HEK293T (cell line): ENCODE measurements at regions not wholly inside any gene's neighbourhood (a gene's known extent, or its start where the extent isn't known, plus 50 kb on each side); places are given as distances from the start of the nearest gene placed in this dataset.
"Not testable (repeated sequence)": the region's sequence is repeated elsewhere in the genome, so short reads cannot be mapped to it uniquely, and the experiment has no call there.

Experiments used
- CTCF ChIA-PET: fragments of 350-600 bp; formaldehyde crosslinking; extraction: SDS; loops from one replicate; lab custom pipeline; 2021; ENCODE audit warnings: antibody characterized with exemption, inconsistent platforms; lab: Yijun Ruan, JAX
- POLR2A ChIA-PET: fragments of 350-600 bp; formaldehyde crosslinking; extraction: SDS; loops from one replicate; lab custom pipeline; 2020; ENCODE audit warnings: antibody characterized with exemption, inconsistent platforms; lab: Yijun Ruan, JAX
- DNase-seq: peaks from one replicate; pipeline ENCODE4 v3.0.0; 2012; ENCODE audit warnings: mixed read lengths; ENCODE audit errors: extremely low spot score
- ARNT ChIP-seq: fragments of 450-650 bp; IDR thresholded peaks from 2 replicates; pipeline ENCODE4 v1.6.1; 2017; ENCODE audit warnings: mild to moderate bottlenecking
- BHLHE40 ChIP-seq: fragments of 450-650 bp; IDR thresholded peaks from 2 replicates; pipeline ENCODE4 v1.6.1; 2016; ENCODE audit warnings: mild to moderate bottlenecking, moderate library complexity, borderline replicate concordance
- CTBP1 ChIP-seq: fragments of 450-650 bp; IDR thresholded peaks from 2 replicates; pipeline ENCODE4 v1.6.1; 2016; ENCODE audit warnings: borderline replicate concordance
- ELF4 ChIP-seq: fragments of 450-650 bp; IDR thresholded peaks from 2 replicates; pipeline ENCODE4 v1.6.1; 2017; ENCODE audit warnings: antibody characterized with exemption
- FOXA1 ChIP-seq: fragments of 450-650 bp; IDR thresholded peaks from 2 replicates; pipeline ENCODE4 v1.6.1; 2016; ENCODE audit warnings: mild to moderate bottlenecking
- FOXK2 ChIP-seq: fragments of 450-650 bp; IDR thresholded peaks from 2 replicates; pipeline ENCODE4 v1.6.1; 2016; ENCODE audit warnings: mild to moderate bottlenecking
- FOXM1 ChIP-seq: fragments of 450-650 bp; IDR thresholded peaks from 2 replicates; pipeline ENCODE4 v1.6.1; 2017; ENCODE audit warnings: mild to moderate bottlenecking, borderline replicate concordance
- HDGF ChIP-seq: fragments of 450-650 bp; IDR thresholded peaks from 2 replicates; pipeline ENCODE4 v1.6.1; 2017; ENCODE audit warnings: antibody characterized with exemption, borderline replicate concordance
- L3MBTL2 ChIP-seq: fragments of 450-650 bp; conservative IDR thresholded peaks from 2 replicates; pipeline ENCODE4 v1.6.1; 2016; ENCODE audit warnings: mild to moderate bottlenecking
- LEF1 ChIP-seq: fragments of 450-650 bp; IDR thresholded peaks from 2 replicates; pipeline ENCODE4 v1.6.1; 2017; ENCODE audit warnings: mild to moderate bottlenecking, borderline replicate concordance
- NFRKB ChIP-seq: fragments of 450-650 bp; IDR thresholded peaks from 2 replicates; pipeline ENCODE4 v1.6.1; 2016; ENCODE audit warnings: mild to moderate bottlenecking, moderate library complexity
- PKNOX1 ChIP-seq: fragments of 450-650 bp; IDR thresholded peaks from 2 replicates; pipeline ENCODE4 v1.6.1; 2016
- SP1 ChIP-seq: fragments of 450-650 bp; IDR thresholded peaks from 2 replicates; pipeline ENCODE4 v1.6.1; 2017
- SUZ12 ChIP-seq: fragments of 450-650 bp; IDR thresholded peaks from 2 replicates; pipeline ENCODE4 v1.6.1; 2016; ENCODE audit warnings: mild to moderate bottlenecking
- TARDBP ChIP-seq: fragments of 450-650 bp; IDR thresholded peaks from 2 replicates; pipeline ENCODE4 v1.6.1; 2016
- ZNF384 ChIP-seq: fragments of 450-650 bp; IDR thresholded peaks from 2 replicates; pipeline ENCODE4 v1.6.1; 2016

GRCh38 chr7:91573405-91573804 is 307.1 kb downstream of the MTERF1 start:
- DNase-seq: no peak
- no peak for TF ChIP-seq FOXK2
- no peak for TF ChIP-seq SP1
- no peak for TF ChIP-seq HDGF
- TF ChIP-seq SUZ12: no peak
- TF ChIP-seq ARNT: no peak
- no peak for TF ChIP-seq TARDBP
- TF ChIP-seq ELF4: no peak
- no peak for TF ChIP-seq ZNF384
- TF ChIP-seq NFRKB: no peak
- no peak for TF ChIP-seq BHLHE40
- no peak for TF ChIP-seq CTBP1
- no peak for TF ChIP-seq FOXM1
- no peak for TF ChIP-seq PKNOX1
- no peak for TF ChIP-seq L3MBTL2
- no peak for TF ChIP-seq FOXA1
- TF ChIP-seq LEF1: no peak
- POLR2A ChIA-PET: no interaction called here
- CTCF ChIA-PET: no interaction called here

GRCh38 chr7:91576459-91576858 is 304.0 kb downstream of the MTERF1 start:
- CTCF ChIA-PET, DNase-seq, POLR2A ChIA-PET: not testable (repeated sequence)

GRCh38 chr7:91579837-91580236 is 300.7 kb downstream of the MTERF1 start:
- ChIA-PET CTCF (no interaction called here), POLR2A (no interaction called here)
- DNase-seq: no peak
- TF ChIP-seq CTBP1: no peak
- no peak for TF ChIP-seq L3MBTL2
- TF ChIP-seq HDGF: no peak

- DNase-seq: no peak
- ChIA-PET POLR2A (no interaction called here), CTCF (no interaction called here)
- TF ChIP-seq FOXA1 (no peak), L3MBTL2 (no peak), FOXK2 (no peak), SUZ12 (no peak), TARDBP (no peak), PKNOX1 (no peak)
These were observed 297.6 kb downstream of the MTERF1 start for GRCh38 chr7:91582799-91583477.

- ChIA-PET CTCF (interaction anchor here (0.6 kb wide), 1 partner anchor 169 kb away, joined by 3 read pairs; no protein-coding TSS in a partner anchor), POLR2A (no interaction called here)
- TF ChIP-seq PKNOX1 (no peak), LEF1 (no peak), SUZ12 (no peak), ELF4 (no peak), L3MBTL2 (no peak), TARDBP (no peak), HDGF (no peak), CTBP1 (no peak), SP1 (no peak), BHLHE40 (no peak), FOXM1 (no peak), ARNT (no peak)
- no peak for DNase-seq
These were observed 284.2 kb downstream of the MTERF1 start for GRCh38 chr7:91596287-91596686.

GRCh38 chr7:91598791-91599190 is 281.7 kb downstream of the MTERF1 start:
- DNase-seq: no peak
- POLR2A ChIA-PET: no interaction called here
- no peak for TF ChIP-seq BHLHE40
- TF ChIP-seq SUZ12: no peak
- CTCF ChIA-PET: no interaction called here

GRCh38 chr7:91600112-91600511 is 280.4 kb downstream of the MTERF1 start:
- ChIA-PET CTCF (no interaction called here), POLR2A (no interaction called here)
- no peak for DNase-seq
- TF ChIP-seq SUZ12: no peak
- no peak for TF ChIP-seq BHLHE40
- no peak for TF ChIP-seq SP1
- TF ChIP-seq FOXK2: no peak
- TF ChIP-seq TARDBP: no peak
- TF ChIP-seq PKNOX1: no peak
- no peak for TF ChIP-seq L3MBTL2
- TF ChIP-seq HDGF: no peak
- no peak for TF ChIP-seq FOXA1
